ENCODE measurements at regions not wholly inside any gene's neighbourhood (a gene's known extent, or its start where the extent isn't known, plus 50 kb on each side); places are given as distances from the start of the nearest gene placed in this dataset.
A peak's percentile ranks its signal among the peaks of the same experiment; 100 is the strongest.

DNA sequence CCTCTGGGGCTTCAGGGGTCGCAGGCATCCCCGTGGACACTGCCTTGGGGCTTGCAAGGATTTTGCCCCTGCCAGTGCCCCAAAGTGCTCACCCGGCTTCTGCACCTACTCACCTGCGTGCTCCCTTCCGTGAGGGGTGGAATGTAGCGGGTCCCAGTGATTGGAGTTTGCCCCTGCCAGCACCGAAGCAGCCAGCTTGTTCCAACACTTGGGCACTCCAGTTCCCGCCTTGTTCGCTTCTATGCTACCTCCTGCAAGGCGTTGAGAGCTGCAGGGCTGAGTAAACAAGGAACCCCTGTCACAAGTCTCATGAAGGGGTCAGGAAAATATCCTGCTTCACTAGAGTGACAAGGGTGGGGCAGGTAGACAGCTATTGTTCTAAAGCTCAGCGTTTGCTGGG, 631.5 kb downstream of the EPHA4 start:
- Histone ChIP-seq H3K27ac (no peak overlapping the region), H3K36me3 (no peaks in the 10 kb centered on the region), H3K4me1 (ENCODE audit: low read depth) (peaks cover 26% of the 10 kb centered on the region), H3K4me3 (no peak overlapping the region), H3K27me3 (no peaks in the 10 kb centered on the region), H3K9me3 (ENCODE audit: low read depth) (no peaks in the 10 kb centered on the region)
- DNase-seq (ENCODE audit: low read depth in 1 of 2, low spot score in 1 of 2), result no peak
- TF ChIP-seq, protein P1, sequence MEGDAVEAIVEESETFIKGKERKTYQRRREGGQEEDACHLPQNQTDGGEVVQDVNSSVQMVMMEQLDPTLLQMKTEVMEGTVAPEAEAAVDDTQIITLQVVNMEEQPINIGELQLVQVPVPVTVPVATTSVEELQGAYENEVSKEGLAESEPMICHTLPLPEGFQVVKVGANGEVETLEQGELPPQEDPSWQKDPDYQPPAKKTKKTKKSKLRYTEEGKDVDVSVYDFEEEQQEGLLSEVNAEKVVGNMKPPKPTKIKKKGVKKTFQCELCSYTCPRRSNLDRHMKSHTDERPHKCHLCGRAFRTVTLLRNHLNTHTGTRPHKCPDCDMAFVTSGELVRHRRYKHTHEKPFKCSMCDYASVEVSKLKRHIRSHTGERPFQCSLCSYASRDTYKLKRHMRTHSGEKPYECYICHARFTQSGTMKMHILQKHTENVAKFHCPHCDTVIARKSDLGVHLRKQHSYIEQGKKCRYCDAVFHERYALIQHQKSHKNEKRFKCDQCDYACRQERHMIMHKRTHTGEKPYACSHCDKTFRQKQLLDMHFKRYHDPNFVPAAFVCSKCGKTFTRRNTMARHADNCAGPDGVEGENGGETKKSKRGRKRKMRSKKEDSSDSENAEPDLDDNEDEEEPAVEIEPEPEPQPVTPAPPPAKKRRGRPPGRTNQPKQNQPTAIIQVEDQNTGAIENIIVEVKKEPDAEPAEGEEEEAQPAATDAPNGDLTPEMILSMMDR (IDR thresholded peaks at IDR 0.05; ENCODE audit: low read depth, low read length), result no peak

DNA sequence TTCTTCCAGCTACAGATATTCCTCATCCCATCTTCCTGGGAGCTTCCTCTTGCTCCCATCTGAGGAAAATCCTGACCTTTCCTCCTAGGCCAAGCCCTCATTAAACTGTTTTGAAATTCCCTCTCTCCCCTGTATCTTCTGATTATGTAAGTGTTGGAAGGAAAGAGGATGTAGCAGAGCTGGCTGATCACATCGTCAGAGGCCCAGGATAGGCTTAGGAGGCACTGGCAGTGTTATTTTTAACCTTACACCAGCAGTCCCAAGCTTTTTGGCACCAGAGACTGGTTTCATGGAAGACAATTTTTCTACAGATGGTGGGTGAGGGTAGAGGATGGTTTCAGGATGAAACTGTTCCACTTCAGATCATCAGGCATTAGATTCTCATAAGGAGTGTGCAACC, 630.4 kb downstream of the EPHA4 start:
- TF ChIP-seq, protein P1 (IDR thresholded peaks at IDR 0.05; ENCODE audit: low read depth, low read length), result no peak

DNA sequence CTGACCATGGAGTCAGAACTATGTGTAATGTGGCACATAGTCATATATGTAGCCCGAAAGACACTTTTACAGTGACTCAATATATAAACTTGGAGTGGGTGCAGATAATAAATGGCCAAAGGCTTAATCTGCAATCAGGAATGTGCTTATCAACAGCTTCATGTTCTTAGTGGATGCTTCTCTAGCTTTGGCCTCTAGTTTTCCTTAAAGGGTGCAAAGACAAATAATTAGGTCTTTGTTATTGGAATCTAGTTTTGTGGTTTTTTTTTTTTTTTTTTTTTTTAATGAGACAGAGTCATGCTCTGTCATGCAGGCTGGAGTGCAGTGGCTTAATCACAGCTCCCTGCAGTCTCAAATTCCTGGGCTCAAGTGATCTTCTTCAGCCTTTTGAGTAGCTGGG, 625.6 kb downstream of the EPHA4 start:
- TF ChIP-seq, protein P1 (IDR thresholded peaks at IDR 0.05; ENCODE audit: low read depth, low read length), result no peak
- Histone ChIP-seq H3K27ac (no peak overlapping the region), H3K36me3 (no peaks in the 10 kb centered on the region), H3K27me3 (no peaks in the 10 kb centered on the region), H3K4me1 (ENCODE audit: low read depth) (peaks cover 16% of the 10 kb centered on the region), H3K9me3 (ENCODE audit: low read depth) (no peaks in the 10 kb centered on the region), H3K4me3 (no peak overlapping the region)
- DNase-seq (ENCODE audit: low read depth in 1 of 2, low spot score in 1 of 2), result peak in 1 of 2 donors; percentile 2

More for the DNA sequence above, 630.4 kb downstream of the EPHA4 start:
- Histone ChIP-seq H3K9me3 (ENCODE audit: low read depth) (no peaks in the 10 kb centered on the region), H3K4me1 (ENCODE audit: low read depth) (peaks cover 23% of the 10 kb centered on the region), H3K27me3 (no peaks in the 10 kb centered on the region), H3K4me3 (no peak overlapping the region), H3K36me3 (no peaks in the 10 kb centered on the region), H3K27ac (no peak overlapping the region)
- DNase-seq (ENCODE audit: low read depth in 1 of 2, low spot score in 1 of 2), result no peak

DNA sequence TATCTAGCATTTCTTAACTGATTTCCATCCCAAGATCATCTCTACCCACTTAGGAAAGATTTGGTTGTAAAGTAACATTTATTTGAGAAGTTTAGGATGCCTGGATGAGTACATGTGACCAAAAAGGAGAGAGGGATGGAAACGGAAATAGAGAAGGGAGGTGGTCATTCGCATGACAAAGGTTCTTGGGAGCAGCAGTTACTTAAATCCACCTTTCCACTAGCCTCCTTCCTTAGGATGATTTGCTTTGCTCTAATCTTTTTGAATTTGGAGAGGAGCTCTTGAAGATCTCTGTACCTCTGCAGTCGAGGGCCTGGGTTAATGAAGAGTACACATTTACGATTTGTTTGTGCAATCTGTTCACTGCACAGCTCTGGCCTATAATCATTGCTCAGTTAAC, 623.5 kb downstream of the EPHA4 start:
- DNase-seq (ENCODE audit: low read depth in 1 of 2, low spot score in 1 of 2), result no peak
- Histone ChIP-seq H3K4me3 (no peak overlapping the region), H3K36me3 (no peaks in the 10 kb centered on the region), H3K9me3 (ENCODE audit: low read depth) (no peaks in the 10 kb centered on the region), H3K27ac (no peak overlapping the region), H3K27me3 (no peaks in the 10 kb centered on the region), H3K4me1 (ENCODE audit: low read depth) (peaks cover 16% of the 10 kb centered on the region)
- TF ChIP-seq, protein P1 (IDR thresholded peaks at IDR 0.05; ENCODE audit: low read depth, low read length), result no peak

DNA sequence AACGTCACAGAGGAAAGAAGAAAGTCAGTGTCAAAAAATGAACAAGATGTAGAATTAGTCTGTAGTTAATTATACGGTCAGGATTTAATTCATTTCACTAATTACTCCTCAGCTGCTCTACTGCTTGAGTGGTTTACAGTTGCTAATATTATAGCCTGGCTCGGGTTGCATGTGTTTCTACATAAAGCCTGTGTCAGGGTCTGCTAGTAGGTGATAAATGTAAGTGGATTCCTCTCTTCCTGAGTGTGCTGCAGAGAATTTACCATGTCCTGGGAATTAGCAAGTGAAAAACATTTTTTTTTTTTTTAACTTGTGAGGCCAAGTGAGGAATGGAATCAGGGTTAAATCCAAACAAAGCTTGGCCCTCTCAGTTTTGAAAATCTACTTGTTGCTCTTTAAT, 622.6 kb downstream of the EPHA4 start:
- H3K4me3 ChIP-seq, result no peak overlapping the region
- TF ChIP-seq, protein P1 (IDR thresholded peaks at IDR 0.05; ENCODE audit: low read depth, low read length), result no peak

DNA sequence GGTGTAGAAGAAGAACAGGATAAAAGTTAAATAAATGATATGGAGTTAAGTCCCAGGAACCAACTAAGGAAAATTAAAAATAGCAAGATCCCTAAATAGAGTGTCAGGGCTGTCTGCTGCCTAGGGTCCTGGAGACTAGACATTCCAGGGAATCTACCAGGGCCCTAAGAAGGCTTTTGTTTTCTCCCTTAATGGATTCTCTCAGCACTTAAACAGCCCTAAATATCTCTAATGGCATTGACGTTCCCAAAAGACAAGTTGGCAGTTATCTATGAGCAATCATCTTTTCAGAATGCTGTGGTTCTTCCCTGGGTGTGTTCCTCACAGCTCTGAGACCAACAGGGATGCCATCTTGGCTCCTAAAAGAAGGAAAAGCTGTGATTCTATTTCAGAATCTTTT, 616.3 kb downstream of the EPHA4 start:
- Histone ChIP-seq H3K36me3 (no peaks in the 10 kb centered on the region), H3K4me1 (ENCODE audit: low read depth) (peaks cover 41% of the 10 kb centered on the region), H3K4me3 (no peak overlapping the region), H3K9me3 (ENCODE audit: low read depth) (no peaks in the 10 kb centered on the region), H3K27ac (peak overlapping the region; percentile 78), H3K27me3 (no peaks in the 10 kb centered on the region)
- DNase-seq (ENCODE audit: low read depth in 1 of 2, low spot score in 1 of 2), result peak in 1 of 2 donors; percentile 27
- TF ChIP-seq, protein P1 (IDR thresholded peaks at IDR 0.05; ENCODE audit: low read depth, low read length), result no peak

More for the DNA sequence above, 622.6 kb downstream of the EPHA4 start:
- Histone ChIP-seq H3K36me3 (no peaks in the 10 kb centered on the region), H3K27ac (peak overlapping the region; percentile 17), H3K27me3 (no peaks in the 10 kb centered on the region), H3K4me1 (ENCODE audit: low read depth) (peaks cover 20% of the 10 kb centered on the region), H3K9me3 (ENCODE audit: low read depth) (no peaks in the 10 kb centered on the region)
- DNase-seq (ENCODE audit: low read depth in 1 of 2, low spot score in 1 of 2), result peak in 1 of 2 donors; percentile 72

All from cardiac muscle cell (in vitro differentiated cells and primary cell).